HepG2 (cell line): ENCODE measurements at regions not wholly inside any gene's neighbourhood (a gene's known extent, or its start where the extent isn't known, plus 50 kb on each side); places are given as distances from the start of the nearest gene placed in this dataset.

Experiments used
- ATAC-seq: fragments of 200-7000 bp; cut with Tn5 transposase; 3 replicates; pipeline ENCODE4 v1.9.1; 2020; ENCODE audit warnings: mild to moderate bottlenecking, moderate library complexity
- BruUV-seq: library from RNA; stranded (reverse); fragments of 400-500 nt; replicated peaks from 2 replicates; lab custom pipeline; 2021; lab: Mats Ljungman, UMichigan
- CTCF ChIA-PET: fragments of 300-600 bp; formaldehyde crosslinking; extraction: SDS; loops from one replicate; lab custom pipeline; 2021; ENCODE audit warnings: low total read pairs, inconsistent platforms, low intra/inter-chr PET ratio; lab: Yijun Ruan, JAX
- POLR2A ChIA-PET: fragments of 350-600 bp; sonication (Branson Sonifier 250); formaldehyde crosslinking; loops from one replicate; lab custom pipeline; 2020; ENCODE audit warnings: antibody characterized with exemption, inconsistent platforms; lab: Yijun Ruan, JAX
- DNase-seq: peaks from one replicate; pipeline ENCODE4 v3.0.0-alpha.2; 2015; ENCODE audit warnings: low spot score
- FAIRE-seq: peaks from 3 replicates; lab custom pipeline; 2011; peaks lifted over from hg19 to GRCh38; lab: Jason Lieb, UNC
- H2AFZ ChIP-seq: one replicate; pipeline ENCODE4 v1.6.1; 2011; ENCODE audit warnings: low read length, inconsistent platforms
- H3K27ac ChIP-seq: fragments of 300-600 bp; 3 replicates; pipeline ENCODE4 v1.8.0; 2011; ENCODE audit warnings: mixed run types, mild to moderate bottlenecking, mixed read lengths, low read length, inconsistent platforms; ENCODE audit not compliant: insufficient read depth; ENCODE audit errors: extremely low read length
- H3K27me3 ChIP-seq, 2 experiments: fragments of 200-600 bp in 1 of 2; 2 replicates in 1 of 2; 3 replicates in 1 of 2; pipeline versions ENCODE4 v1.6.0 to v1.8.0; 2011; ENCODE audit warnings: low read length in 2 of 2, mild to moderate bottlenecking in 2 of 2, moderate library complexity in 2 of 2, inconsistent platforms in 1 of 2; ENCODE audit not compliant: insufficient read depth in 2 of 2, control insufficient read depth in 1 of 2
- H3K36me3 ChIP-seq, 2 experiments: fragments of 200-600 bp in 1 of 2; replicated peaks in 1 of 2; 2 replicates in 1 of 2; 3 replicates in 1 of 2; pipeline versions ENCODE4 v1.5.1 to v1.8.0; 2011; ENCODE audit warnings: low read length in 2 of 2, inconsistent platforms in 1 of 2; ENCODE audit not compliant: insufficient read depth in 2 of 2, control insufficient read depth in 1 of 2
- H3K4me1 ChIP-seq: 2 replicates; pipeline ENCODE4 v1.5.1; 2012; ENCODE audit warnings: low read length, inconsistent platforms; ENCODE audit not compliant: insufficient read depth
- H3K4me2 ChIP-seq: 2 replicates; pipeline ENCODE4 v1.6.0; 2011; ENCODE audit warnings: low read depth, low read length, inconsistent platforms
- H3K4me3 ChIP-seq, 3 experiments: fragments of 200-600 bp in 1 of 3; sonication (generic), shearing (Covaris generic) in 1 of 3; replicated peaks in 1 of 3; 2 replicates each; pipeline ENCODE4 v1.5.1; 2011 to 2016; ENCODE audit warnings: low read length in 3 of 3, inconsistent platforms in 2 of 3, low read depth in 2 of 3, mild to moderate bottlenecking in 2 of 3, control low read depth in 1 of 3, mixed read lengths in 1 of 3; ENCODE audit not compliant: insufficient read depth in 1 of 3
- H3K79me2 ChIP-seq: one replicate; pipeline ENCODE4 v1.6.1; 2011; ENCODE audit warnings: low read length, inconsistent platforms; ENCODE audit not compliant: insufficient read depth
- H3K9ac ChIP-seq: 2 replicates; pipeline ENCODE4 v1.6.0; 2011; ENCODE audit warnings: mild to moderate bottlenecking, low read depth, low read length, inconsistent platforms; ENCODE audit not compliant: insufficient read depth
- H3K9me3 ChIP-seq: 2 replicates; pipeline ENCODE4 v1.5.1; 2012; ENCODE audit warnings: mild to moderate bottlenecking, low read length
- H4K20me1 ChIP-seq: 2 replicates; pipeline ENCODE4 v1.6.0; 2011; ENCODE audit warnings: inconsistent platforms, mild to moderate bottlenecking, low read length, moderate library complexity; ENCODE audit not compliant: insufficient read depth
- DNMT1 ChIP-seq: sonication (generic); formaldehyde crosslinking; IDR thresholded peaks from 2 replicates; pipeline ENCODE4 v1.5.1; 2020; ENCODE audit warnings: mild to moderate bottlenecking, missing genetic modification reagents
- HNRNPLL ChIP-seq: fragments of 200-400 bp; formaldehyde crosslinking; IDR thresholded peaks from 2 replicates; pipeline ENCODE4 v1.6.1; 2017; ENCODE audit warnings: mild to moderate bottlenecking, low read depth, low read length; ENCODE audit not compliant: poor library complexity, severe bottlenecking
- ISX ChIP-seq: sonication (generic); formaldehyde crosslinking; conservative IDR thresholded peaks from 2 replicates; pipeline ENCODE4 v1.5.0; 2020; ENCODE audit warnings: missing genetic modification reagents
- JUNB ChIP-seq: sonication (generic); formaldehyde crosslinking; IDR thresholded peaks from 2 replicates; pipeline ENCODE4 v1.8.0; 2022; ENCODE audit warnings: missing genetic modification reagents, mild to moderate bottlenecking, borderline replicate concordance
- KAT2B ChIP-seq: fragments of 150-350 bp; IDR thresholded peaks from 2 replicates; pipeline ENCODE4 v1.6.1; 2014; ENCODE audit warnings: low read depth, low read length, borderline replicate concordance
- KLF15 ChIP-seq: sonication (generic); formaldehyde crosslinking; IDR thresholded peaks from 2 replicates; pipeline ENCODE4 v1.8.1; 2023; ENCODE audit warnings: borderline replicate concordance, mild to moderate bottlenecking, inconsistent platforms, missing genetic modification reagents, mixed read lengths
- RAD51 ChIP-seq: fragments of 450-650 bp; IDR thresholded peaks from 2 replicates; pipeline ENCODE4 v1.6.1; 2016; ENCODE audit warnings: borderline replicate concordance
- SP1 ChIP-seq, 2 experiments: fragments of 450-650 bp in 1 of 2; sonication (generic) in 1 of 2; formaldehyde crosslinking in 1 of 2; IDR thresholded peaks; 2 replicates each; pipeline versions ENCODE4 v1.4.0 to v1.6.1; 2016 to 2020; ENCODE audit warnings: missing genetic modification reagents in 1 of 2
- TCF7 ChIP-seq: sonication (generic); IDR thresholded peaks from 2 replicates; pipeline ENCODE4 v1.6.1; 2016; ENCODE audit warnings: antibody characterized with exemption, low read depth
- THAP9 ChIP-seq: sonication (generic); formaldehyde crosslinking; IDR thresholded peaks from 2 replicates; pipeline ENCODE4; 2020; ENCODE audit warnings: missing genetic modification reagents, mild to moderate bottlenecking, borderline replicate concordance
- THRA ChIP-seq: sonication (generic); formaldehyde crosslinking; IDR thresholded peaks from 2 replicates; pipeline ENCODE4 v1.4.0; 2020; ENCODE audit warnings: missing genetic modification reagents, borderline replicate concordance
- U2AF1 ChIP-seq: fragments of 200-400 bp; formaldehyde crosslinking; optimal IDR thresholded peaks from 2 replicates; pipeline ENCODE3; 2017; ENCODE audit warnings: mild to moderate bottlenecking, low read depth, low read length
- ZNF232 ChIP-seq: sonication (generic); formaldehyde crosslinking; IDR thresholded peaks from 2 replicates; pipeline ENCODE4 v1.4.0; 2020; ENCODE audit warnings: missing genetic modification reagents, borderline replicate concordance
- ZNF652 ChIP-seq: IDR thresholded peaks from 2 replicates; pipeline ENCODE4 v1.6.1; 2016; ENCODE audit warnings: low read depth, borderline replicate concordance
- ZSCAN30 ChIP-seq: sonication (generic); formaldehyde crosslinking; IDR thresholded peaks from 2 replicates; pipeline ENCODE4 v1.5.0; 2020; ENCODE audit warnings: mild to moderate bottlenecking, missing genetic modification reagents
- in situ Hi-C: cut with HindIII; loops from 2 replicates; pipeline ENCODE4 v1.10.0; 2017; ENCODE audit warnings: low pct_unique_long_range_greater_than_20kb; ENCODE audit not compliant: extremely low pct_ligation_motif_present
- intact Hi-C: fragments of 100-400 bp; cut with micrococcal nuclease; formaldehyde crosslinking; loops from one replicate; pipeline ENCODE4 v1.10.0; 2022; ENCODE audit not compliant: unreplicated experiment
- TF ChIP-seq, protein P1 (sequence below): sonication (generic); formaldehyde crosslinking; IDR thresholded peaks from 2 replicates; pipeline ENCODE4 v1.5.1; 2020; ENCODE audit warnings: mild to moderate bottlenecking, missing genetic modification reagents
- TF ChIP-seq, protein P2 (sequence below): sonication (generic); formaldehyde crosslinking; IDR thresholded peaks from 2 replicates; pipeline ENCODE4 v1.8.1; 2023; ENCODE audit warnings: mild to moderate bottlenecking, moderate library complexity, missing genetic modification reagents

DNA sequence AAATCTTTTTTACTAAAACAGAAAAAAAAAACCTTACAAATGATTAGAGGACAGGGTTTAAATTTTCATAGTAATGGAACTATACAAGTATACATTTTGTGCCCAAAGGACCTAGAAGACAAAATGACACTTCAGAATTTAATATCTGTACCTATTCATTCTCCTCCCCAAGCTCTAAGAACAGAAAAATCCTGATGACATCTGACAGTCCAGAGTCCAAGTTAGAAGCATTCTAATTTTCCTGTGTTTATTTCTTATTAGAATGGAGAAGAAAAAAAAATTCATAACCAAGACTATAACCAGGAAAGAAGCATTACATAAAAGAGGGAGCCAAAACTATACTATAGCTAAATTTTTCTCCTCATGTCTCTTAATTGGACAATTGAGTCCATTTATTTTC, 138.9 kb upstream of the SLC13A1 start:
- in situ Hi-C loops, result no loop called here
- TF ChIP-seq JUNB (CRISPR knock-in tag) (no peak), HNRNPLL (no peak), DNMT1 (no peak), ZNF652 (CRISPR knock-in tag) (no peak), TCF7 (no peak), THRA (no peak), RAD51 (no peak), SP1 (IDR thresholded peaks at IDR 0.05) (no peak), SP1 (CRISPR knock-in tag; IDR thresholded peaks at IDR 0.05) (no peak), KLF15 (CRISPR knock-in tag) (no peak), THAP9 (no peak), ISX (no peak), KAT2B (no peak), ZNF232 (CRISPR knock-in tag) (no peak), U2AF1 (no peak), ZSCAN30 (CRISPR knock-in tag) (no peak)
- TF ChIP-seq, protein P1, sequence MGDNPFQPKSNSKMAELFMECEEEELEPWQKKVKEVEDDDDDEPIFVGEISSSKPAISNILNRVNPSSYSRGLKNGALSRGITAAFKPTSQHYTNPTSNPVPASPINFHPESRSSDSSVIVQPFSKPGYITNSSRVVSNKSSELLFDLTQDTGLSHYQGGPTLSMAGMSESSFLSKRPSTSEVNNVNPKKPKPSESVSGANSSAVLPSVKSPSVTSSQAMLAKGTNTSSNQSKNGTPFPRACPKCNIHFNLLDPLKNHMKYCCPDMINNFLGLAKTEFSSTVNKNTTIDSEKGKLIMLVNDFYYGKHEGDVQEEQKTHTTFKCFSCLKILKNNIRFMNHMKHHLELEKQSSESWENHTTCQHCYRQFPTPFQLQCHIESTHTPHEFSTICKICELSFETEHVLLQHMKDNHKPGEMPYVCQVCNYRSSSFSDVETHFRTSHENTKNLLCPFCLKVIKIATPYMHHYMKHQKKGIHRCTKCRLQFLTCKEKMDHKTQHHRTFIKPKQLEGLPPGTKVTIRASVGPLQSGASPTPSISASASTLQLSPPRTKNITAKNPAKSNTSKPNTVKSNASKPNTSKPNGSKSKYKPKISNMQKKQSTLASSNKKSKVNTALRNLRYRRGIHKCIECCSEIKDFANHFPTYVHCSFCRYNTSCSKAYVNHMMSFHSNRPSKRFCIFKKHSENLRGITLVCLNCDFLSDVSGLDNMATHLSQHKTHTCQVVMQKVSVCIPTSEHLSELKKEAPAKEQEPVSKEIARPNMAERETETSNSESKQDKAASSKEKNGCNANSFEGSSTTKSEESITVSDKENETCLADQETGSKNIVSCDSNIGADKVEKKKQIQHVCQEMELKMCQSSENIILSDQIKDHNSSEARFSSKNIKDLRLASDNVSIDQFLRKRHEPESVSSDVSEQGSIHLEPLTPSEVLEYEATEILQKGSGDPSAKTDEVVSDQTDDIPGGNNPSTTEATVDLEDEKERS (CRISPR knock-in tag), result no peak
- TF ChIP-seq, protein P2, sequence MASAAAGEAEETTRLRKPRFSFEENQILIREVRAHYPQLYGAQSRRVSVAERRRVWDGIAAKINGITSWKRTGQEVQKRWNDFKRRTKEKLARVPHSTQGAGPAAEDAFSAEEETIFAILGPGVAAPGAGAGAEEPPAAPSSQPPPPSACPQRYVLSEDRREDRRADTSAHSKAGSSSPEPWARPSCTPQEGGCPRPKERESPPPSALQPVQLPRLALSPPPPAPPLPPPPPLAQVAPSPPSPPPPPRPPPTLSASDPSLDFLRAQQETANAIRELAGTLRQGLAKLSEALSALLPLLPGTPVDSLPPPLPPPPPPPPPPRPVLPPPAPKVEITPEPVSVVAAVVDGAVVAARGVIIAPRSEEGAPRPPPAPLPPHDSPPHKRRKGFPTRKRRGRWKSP (CRISPR knock-in tag), result no peak

More for the DNA sequence above, 138.9 kb upstream of the SLC13A1 start:
- Histone ChIP-seq H3K9me3 (no peaks in the 10 kb centered on the region), H3K27me3 (no peaks in the 10 kb centered on the region), H3K4me1 (no peaks in the 10 kb centered on the region), H2AFZ (no peak overlapping the region), H4K20me1 (no peaks in the 10 kb centered on the region), H3K36me3 (no peaks in the 10 kb centered on the region), H3K79me2 (no peaks in the 10 kb centered on the region), H3K27ac (no peak overlapping the region), H3K4me2 (no peak overlapping the region), H3K4me3 (no peak overlapping the region), H3K9ac (no peak overlapping the region)
- ATAC-seq (no peak), FAIRE-seq (no peak), DNase-seq (no peak)
- intact Hi-C loops, result no loop called here
- BruUV-seq, result no TSS peak
- POLR2A ChIA-PET, result no interaction called here
- CTCF ChIA-PET, result no interaction called here
